B cell (primary cell): ENCODE measurements at regions not wholly inside any gene's neighbourhood (a gene's known extent, or its start where the extent isn't known, plus 50 kb on each side); places are given as distances from the start of the nearest gene placed in this dataset.

Experiments used
- ATAC-seq: fragments of 200-7000 bp; cut with Tn5 transposase; one replicate; pipeline ENCODE4 v1.10.0; 2021; ENCODE audit warnings: low read depth, mild to moderate bottlenecking, moderate number of reproducible peaks, moderate library complexity
- CTCF ChIA-PET: fragments of 350-600 bp; sonication (Branson Sonifier 250); formaldehyde crosslinking; loops from one replicate; lab custom pipeline; 2021; ENCODE audit warnings: antibody characterized with exemption, inconsistent platforms; lab: Charles Lee
- POLR2A ChIA-PET: fragments of 350-600 bp; sonication (Branson Sonifier 250); formaldehyde crosslinking; loops from one replicate; lab custom pipeline; 2021; ENCODE audit warnings: antibody characterized with exemption; lab: Charles Lee
- DNase-seq: peaks from one replicate; pipeline ENCODE4 v3.0.0; 2013
- H2AFZ ChIP-seq: 2 replicates; pipeline ENCODE4 v1.6.1; 2012; ENCODE audit warnings: mild to moderate bottlenecking, low read depth, low read length; ENCODE audit not compliant: insufficient read depth, poor library complexity, severe bottlenecking
- H3K27ac ChIP-seq, 2 donors: 1 replicate in 1 of 2; 2 replicates in 1 of 2; pipeline ENCODE4 v1.5.1; 2012 to 2013; ENCODE audit warnings: low read length in 2 of 2, mild to moderate bottlenecking in 2 of 2, moderate library complexity in 1 of 2
- H3K27me3 ChIP-seq, 4 experiments: fragments of 200-600 bp in 1 of 4; sonication (generic) in 1 of 4; replicated peaks in 1 of 4; 1 replicate in 2 of 4; 2 replicates in 2 of 4; pipeline versions ENCODE4 v1.6.1 to v1.7.0; 2013 to 2016; ENCODE audit warnings: low read length in 3 of 4, mild to moderate bottlenecking in 2 of 4, mixed read lengths in 1 of 4, moderate library complexity in 1 of 4; ENCODE audit not compliant: insufficient read depth in 4 of 4, control insufficient read depth in 3 of 4; ENCODE audit errors: control extremely low read depth in 1 of 4
- H3K36me3 ChIP-seq, 2 experiments: replicated peaks in 1 of 2; 1 replicate in 1 of 2; 2 replicates in 1 of 2; pipeline versions ENCODE4 v1.6.1 to v1.7.1; 2013; ENCODE audit warnings: low read length in 1 of 2; ENCODE audit not compliant: insufficient read depth in 2 of 2, control insufficient read depth in 1 of 2; ENCODE audit errors: control extremely low read depth in 1 of 2, extremely low read depth in 1 of 2
- H3K4me1 ChIP-seq, 2 donors: fragments of 200-600 bp in 1 of 2; sonication (generic) in 1 of 2; 1 replicate in 1 of 2; 2 replicates in 1 of 2; pipeline versions ENCODE4 v1.5.1 to v1.6.1; 2013 to 2017; ENCODE audit warnings: low read length in 2 of 2; ENCODE audit not compliant: control insufficient read depth in 2 of 2, insufficient read depth in 2 of 2
- H3K4me2 ChIP-seq: replicated peaks from 2 replicates; pipeline ENCODE3; 2012; ENCODE audit warnings: mild to moderate bottlenecking, low read depth, low read length; ENCODE audit not compliant: poor library complexity, severe bottlenecking
- H3K4me3 ChIP-seq, 5 experiments: fragments of 200-600 bp in 1 of 5; sonication (generic) in 1 of 5; 1 replicate in 3 of 5; 2 replicates in 2 of 5; pipeline versions ENCODE4 v1.5.1 to v1.7.0; 2011 to 2016; ENCODE audit warnings: low read length in 4 of 5, mild to moderate bottlenecking in 4 of 5, low read depth in 2 of 5, control low read depth in 1 of 5, moderate library complexity in 1 of 5; ENCODE audit not compliant: insufficient read depth in 1 of 5; ENCODE audit errors: control extremely low read depth in 1 of 5, extremely low read depth in 1 of 5
- H3K79me2 ChIP-seq: fragments of 200-600 bp; sonication (generic); one replicate; pipeline ENCODE4 v1.6.0; 2016; ENCODE audit warnings: low read length; ENCODE audit not compliant: control insufficient read depth, insufficient read depth
- H3K9ac ChIP-seq: fragments of 200-600 bp; sonication (generic); 2 replicates; pipeline ENCODE4 v1.6.1; 2017; ENCODE audit warnings: mild to moderate bottlenecking, low read length, moderate library complexity
- H3K9me3 ChIP-seq, 3 donors: one replicate each; pipeline versions ENCODE4 v1.6.1 to v1.7.1; 2013; ENCODE audit warnings: low read length in 2 of 3; ENCODE audit not compliant: control insufficient read depth in 2 of 3, insufficient read depth in 1 of 3; ENCODE audit errors: control extremely low read depth in 1 of 3
- H4K20me1 ChIP-seq: 2 replicates; pipeline ENCODE4 v1.6.0; 2012; ENCODE audit warnings: mild to moderate bottlenecking, low read length; ENCODE audit not compliant: insufficient read depth, control insufficient read depth, poor library complexity, severe bottlenecking
- H3K27ac Mint-ChIP-seq: one replicate; pipeline ENCODE4 v1.8.0; 2021; ENCODE audit warnings: mixed read lengths
- H3K27me3 Mint-ChIP-seq: one replicate; pipeline ENCODE4 v1.8.0; 2021; ENCODE audit warnings: mixed read lengths
- H3K4me1 Mint-ChIP-seq: one replicate; pipeline ENCODE4 v1.8.0; 2021; ENCODE audit warnings: mixed read lengths
- H3K4me3 Mint-ChIP-seq: one replicate; pipeline ENCODE4 v1.8.0; 2021; ENCODE audit warnings: mixed read lengths
- H3K9me3 Mint-ChIP-seq: one replicate; pipeline ENCODE4 v1.8.0; 2022; ENCODE audit warnings: mixed read lengths; ENCODE audit not compliant: insufficient read depth
- EZH2 ChIP-seq: IDR thresholded peaks from 2 replicates; pipeline ENCODE4 v1.6.1; 2012; ENCODE audit warnings: borderline replicate concordance, low read depth, mild to moderate bottlenecking, moderate library complexity, low read length; ENCODE audit not compliant: insufficient read depth, poor library complexity, severe bottlenecking
- WGBS: methylation state at CpG from one replicate; pipeline ENCODE4 v1.1.5; 2013; ENCODE audit warnings: missing lambda C conversion rate; ENCODE audit not compliant: insufficient coverage; 5-methylcytosine and 5-hydroxymethylcytosine counted together
- intact Hi-C: fragments of 100-400 bp; cut with micrococcal nuclease; formaldehyde crosslinking; loops from one replicate; pipeline ENCODE4 v1.10.0; 2022
- TF ChIP-seq, protein P1 (sequence below): fragments of 200-600 bp; IDR thresholded peaks from one replicate; pipeline ENCODE4 v1.8.0; 2022; ENCODE audit warnings: antibody characterized with exemption, mild to moderate bottlenecking

DNA sequence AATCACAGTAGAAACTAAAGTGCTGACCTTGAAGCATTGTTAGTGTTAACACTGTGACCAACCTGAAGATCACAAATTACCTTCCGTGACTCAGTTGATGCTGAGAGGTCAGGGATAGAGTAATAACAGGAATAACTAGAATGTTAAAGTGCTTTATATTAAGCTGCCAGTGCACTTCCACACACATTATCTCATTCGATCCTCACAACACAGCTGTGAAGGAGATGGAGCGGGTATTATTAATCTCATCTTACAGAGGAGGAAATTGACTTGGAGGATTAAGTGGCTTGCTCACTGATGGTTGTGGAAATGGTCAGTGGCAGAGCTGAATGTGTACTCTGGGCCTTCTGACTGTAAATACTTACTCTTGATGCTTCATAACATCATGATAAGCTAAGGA is 252.5 kb upstream of the DMRT1 start:
- H3K36me3 ChIP-seq, result no peaks in the 10 kb centered on the region
- ChIA-PET CTCF (no interaction called here), POLR2A (no interaction called here)
- no peak overlapping the region for H3K4me2 ChIP-seq
- Mint-ChIP-seq H3K4me1 (peaks cover 4% of the 10 kb centered on the region), H3K27ac (no peak overlapping the region), H3K4me3 (no peak overlapping the region), H3K9me3 (no peaks in the 10 kb centered on the region), H3K27me3 (peaks cover 3% of the 10 kb centered on the region)
- H3K4me1 ChIP-seq, result no peaks in the 10 kb centered on the region
- H2AFZ ChIP-seq, result no peak overlapping the region
- H3K27ac ChIP-seq, result no peak overlapping the region
- intact Hi-C loops, result no loop called here
- H3K4me3 ChIP-seq, result no peak overlapping the region
- H3K9ac ChIP-seq, result no peak overlapping the region
- TF ChIP-seq, protein P1, sequence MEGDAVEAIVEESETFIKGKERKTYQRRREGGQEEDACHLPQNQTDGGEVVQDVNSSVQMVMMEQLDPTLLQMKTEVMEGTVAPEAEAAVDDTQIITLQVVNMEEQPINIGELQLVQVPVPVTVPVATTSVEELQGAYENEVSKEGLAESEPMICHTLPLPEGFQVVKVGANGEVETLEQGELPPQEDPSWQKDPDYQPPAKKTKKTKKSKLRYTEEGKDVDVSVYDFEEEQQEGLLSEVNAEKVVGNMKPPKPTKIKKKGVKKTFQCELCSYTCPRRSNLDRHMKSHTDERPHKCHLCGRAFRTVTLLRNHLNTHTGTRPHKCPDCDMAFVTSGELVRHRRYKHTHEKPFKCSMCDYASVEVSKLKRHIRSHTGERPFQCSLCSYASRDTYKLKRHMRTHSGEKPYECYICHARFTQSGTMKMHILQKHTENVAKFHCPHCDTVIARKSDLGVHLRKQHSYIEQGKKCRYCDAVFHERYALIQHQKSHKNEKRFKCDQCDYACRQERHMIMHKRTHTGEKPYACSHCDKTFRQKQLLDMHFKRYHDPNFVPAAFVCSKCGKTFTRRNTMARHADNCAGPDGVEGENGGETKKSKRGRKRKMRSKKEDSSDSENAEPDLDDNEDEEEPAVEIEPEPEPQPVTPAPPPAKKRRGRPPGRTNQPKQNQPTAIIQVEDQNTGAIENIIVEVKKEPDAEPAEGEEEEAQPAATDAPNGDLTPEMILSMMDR, result no peak
- TF ChIP-seq EZH2, result no peak
- ATAC-seq (no peak), DNase-seq (no peak)
- WGBS, result no CpG with 5 or more reads among the region's 3 CpGs
- no peaks in the 10 kb centered on the region for H3K27me3 ChIP-seq
- H3K9me3 ChIP-seq, result no peaks in the 10 kb centered on the region
- H4K20me1 ChIP-seq, result no peaks in the 10 kb centered on the region
- H3K79me2 ChIP-seq, result no peaks in the 10 kb centered on the region

DNA sequence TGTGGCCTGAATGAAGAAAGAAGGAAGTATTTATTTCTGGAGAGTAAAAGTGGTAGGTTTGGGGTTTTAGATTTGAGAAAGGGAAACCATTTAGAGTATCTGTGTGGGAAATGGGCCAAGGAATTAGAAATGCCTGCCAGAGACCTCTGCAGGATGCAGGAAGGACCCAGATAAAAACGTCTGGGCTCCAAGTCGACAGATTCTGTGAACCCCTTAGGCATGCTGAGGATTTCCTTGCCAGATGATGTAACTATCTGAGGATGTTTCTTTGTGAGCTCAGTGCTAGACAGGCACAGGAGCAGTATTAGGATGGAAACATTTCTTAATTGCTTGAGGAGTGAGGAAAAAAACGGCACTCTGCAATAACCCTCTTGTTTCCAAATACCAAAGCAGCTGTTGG is 251.8 kb upstream of the DMRT1 start:
- no peaks in the 10 kb centered on the region for H4K20me1 ChIP-seq
- Mint-ChIP-seq H3K27me3 (peaks cover 3% of the 10 kb centered on the region), H3K27ac (no peak overlapping the region), H3K4me1 (peaks cover 4% of the 10 kb centered on the region), H3K4me3 (no peak overlapping the region), H3K9me3 (no peaks in the 10 kb centered on the region)
- no peak for DNase-seq
- H3K27ac ChIP-seq, result no peak overlapping the region
- no peak overlapping the region for H3K4me2 ChIP-seq
- TF ChIP-seq EZH2, result no peak
- TF ChIP-seq, protein P1, result no peak
- H3K9me3 ChIP-seq, result no peaks in the 10 kb centered on the region
- H3K4me3 ChIP-seq, result no peak overlapping the region
- H3K9ac ChIP-seq, result no peak overlapping the region
- no peaks in the 10 kb centered on the region for H3K27me3 ChIP-seq
- intact Hi-C loops, result no loop called here
- 0% methylated on average over 2 of the region's 3 CpGs for WGBS
- H2AFZ ChIP-seq, result no peak overlapping the region
- CTCF ChIA-PET, result no interaction called here
- no peaks in the 10 kb centered on the region for H3K79me2 ChIP-seq
- no peaks in the 10 kb centered on the region for H3K4me1 ChIP-seq
- POLR2A ChIA-PET, result no interaction called here
- no peak for ATAC-seq
- H3K36me3 ChIP-seq, result no peaks in the 10 kb centered on the region
